Mesenchymal stem cell (in vitro differentiated cells and primary cell): ENCODE measurements at regions not wholly inside any gene's neighbourhood (a gene's known extent, or its start where the extent isn't known, plus 50 kb on each side); places are given as distances from the start of the nearest gene placed in this dataset.

Source experiments
- DNase-seq: peaks from one replicate; pipeline ENCODE4 v3.0.0-alpha.2; 2013
- H2AFZ ChIP-seq: one replicate; pipeline ENCODE4 v1.6.1; 2013; ENCODE audit warnings: low read depth, mild to moderate bottlenecking, control low read depth, inconsistent platforms, low read length, moderate library complexity
- H2AK5ac ChIP-seq: 2 replicates; pipeline ENCODE4 v1.6.1; 2013; ENCODE audit warnings: low read length, moderate library complexity, mild to moderate bottlenecking, inconsistent platforms; ENCODE audit not compliant: severe bottlenecking
- H2BK120ac ChIP-seq: one replicate; pipeline ENCODE4 v1.6.1; 2013; ENCODE audit warnings: low read depth, mild to moderate bottlenecking, inconsistent platforms, low read length, moderate library complexity
- H2BK12ac ChIP-seq, 2 experiments: one replicate each; pipeline ENCODE4 v1.6.1; 2013; ENCODE audit warnings: inconsistent platforms in 2 of 2, low read length in 2 of 2, mild to moderate bottlenecking in 2 of 2, moderate library complexity in 2 of 2, control low read depth in 1 of 2
- H2BK15ac ChIP-seq: one replicate; pipeline ENCODE4 v1.6.1; 2013; ENCODE audit warnings: mild to moderate bottlenecking, low read depth, inconsistent platforms; ENCODE audit not compliant: poor library complexity, severe bottlenecking
- H2BK5ac ChIP-seq: 2 replicates; pipeline ENCODE4 v1.6.1; 2013; ENCODE audit warnings: low read depth, mild to moderate bottlenecking, low read length, control low read depth, inconsistent platforms; ENCODE audit not compliant: poor library complexity, severe bottlenecking
- H3K14ac ChIP-seq, 2 experiments: one replicate each; pipeline ENCODE4 v1.6.1; 2013; ENCODE audit warnings: inconsistent platforms in 2 of 2, low read length in 2 of 2, control low read depth in 1 of 2, mild to moderate bottlenecking in 1 of 2, moderate library complexity in 1 of 2
- H3K18ac ChIP-seq, 2 experiments: one replicate each; pipeline ENCODE4 v1.6.1; 2013; ENCODE audit warnings: inconsistent platforms in 2 of 2, low read length in 2 of 2, control low read depth in 1 of 2, low read depth in 1 of 2, mild to moderate bottlenecking in 1 of 2
- H3K23ac ChIP-seq, 2 experiments: one replicate each; pipeline ENCODE4 v1.6.1; 2013; ENCODE audit warnings: inconsistent platforms in 2 of 2, low read length in 2 of 2, mild to moderate bottlenecking in 2 of 2, moderate library complexity in 2 of 2, control low read depth in 1 of 2
- H3K27ac ChIP-seq: 2 replicates; pipeline ENCODE4 v1.5.1; 2013; ENCODE audit warnings: mild to moderate bottlenecking, moderate library complexity, low read length, control low read depth, inconsistent platforms; ENCODE audit not compliant: poor library complexity, severe bottlenecking
- H3K27me3 ChIP-seq, 2 experiments: 2 replicates each; pipeline versions ENCODE4 v1.6.1 to v1.7.0; 2013; ENCODE audit warnings: low read length in 2 of 2, mild to moderate bottlenecking in 2 of 2, moderate library complexity in 2 of 2, control low read depth in 1 of 2, inconsistent platforms in 1 of 2; ENCODE audit not compliant: control insufficient read depth in 1 of 2, insufficient read depth in 1 of 2
- H3K36me3 ChIP-seq, 2 experiments: 2 replicates each; pipeline versions ENCODE4 v1.6.1 to v1.7.0; 2013; ENCODE audit warnings: low read length in 2 of 2, control low read depth in 1 of 2, inconsistent platforms in 1 of 2, low read depth in 1 of 2, mild to moderate bottlenecking in 1 of 2; ENCODE audit not compliant: insufficient read depth in 2 of 2, control insufficient read depth in 1 of 2
- H3K4ac ChIP-seq, 2 experiments: one replicate each; pipeline ENCODE4 v1.6.1; 2013; ENCODE audit warnings: inconsistent platforms in 2 of 2, low read length in 2 of 2, mild to moderate bottlenecking in 2 of 2, moderate library complexity in 2 of 2, control low read depth in 1 of 2, low read depth in 1 of 2
- H3K4me1 ChIP-seq: 2 replicates; pipeline ENCODE4 v1.6.1; 2013; ENCODE audit warnings: low read depth, low read length, control low read depth; ENCODE audit not compliant: control insufficient read depth, insufficient read depth
- H3K4me2 ChIP-seq: 2 replicates; pipeline ENCODE4 v1.6.1; 2013; ENCODE audit warnings: low read length, mild to moderate bottlenecking, inconsistent platforms; ENCODE audit not compliant: poor library complexity, severe bottlenecking
- H3K4me3 ChIP-seq, 2 experiments: 2 replicates each; pipeline versions ENCODE4 v1.5.1 to v1.7.0; 2013; ENCODE audit warnings: low read length in 2 of 2, mild to moderate bottlenecking in 2 of 2, control low read depth in 1 of 2, low read depth in 1 of 2; ENCODE audit not compliant: insufficient read depth in 1 of 2
- H3K79me1 ChIP-seq: replicated peaks from 2 replicates; pipeline ENCODE4 v1.6.1; 2013; ENCODE audit warnings: mild to moderate bottlenecking, control low read depth, low read length, inconsistent platforms; ENCODE audit not compliant: poor library complexity, severe bottlenecking
- H3K9ac ChIP-seq: 2 replicates; pipeline ENCODE4 v1.7.0; 2013; ENCODE audit warnings: mild to moderate bottlenecking, low read length, moderate library complexity
- H3K9me3 ChIP-seq: 2 replicates; pipeline ENCODE4 v1.7.0; 2013; ENCODE audit warnings: mild to moderate bottlenecking, low read length; ENCODE audit not compliant: control insufficient read depth
- H4K8ac ChIP-seq: one replicate; pipeline ENCODE4 v1.6.1; 2013; ENCODE audit warnings: inconsistent platforms, mild to moderate bottlenecking, low read length, moderate library complexity
- H4K91ac ChIP-seq: one replicate; pipeline ENCODE4 v1.6.1; 2013; ENCODE audit warnings: mild to moderate bottlenecking, low read length, inconsistent platforms
- WGBS: methylation state at CpG from one replicate; pipeline ENCODE4 v1.1.7; 2013; ENCODE audit warnings: mixed read lengths; 5-methylcytosine and 5-hydroxymethylcytosine counted together

DNA sequence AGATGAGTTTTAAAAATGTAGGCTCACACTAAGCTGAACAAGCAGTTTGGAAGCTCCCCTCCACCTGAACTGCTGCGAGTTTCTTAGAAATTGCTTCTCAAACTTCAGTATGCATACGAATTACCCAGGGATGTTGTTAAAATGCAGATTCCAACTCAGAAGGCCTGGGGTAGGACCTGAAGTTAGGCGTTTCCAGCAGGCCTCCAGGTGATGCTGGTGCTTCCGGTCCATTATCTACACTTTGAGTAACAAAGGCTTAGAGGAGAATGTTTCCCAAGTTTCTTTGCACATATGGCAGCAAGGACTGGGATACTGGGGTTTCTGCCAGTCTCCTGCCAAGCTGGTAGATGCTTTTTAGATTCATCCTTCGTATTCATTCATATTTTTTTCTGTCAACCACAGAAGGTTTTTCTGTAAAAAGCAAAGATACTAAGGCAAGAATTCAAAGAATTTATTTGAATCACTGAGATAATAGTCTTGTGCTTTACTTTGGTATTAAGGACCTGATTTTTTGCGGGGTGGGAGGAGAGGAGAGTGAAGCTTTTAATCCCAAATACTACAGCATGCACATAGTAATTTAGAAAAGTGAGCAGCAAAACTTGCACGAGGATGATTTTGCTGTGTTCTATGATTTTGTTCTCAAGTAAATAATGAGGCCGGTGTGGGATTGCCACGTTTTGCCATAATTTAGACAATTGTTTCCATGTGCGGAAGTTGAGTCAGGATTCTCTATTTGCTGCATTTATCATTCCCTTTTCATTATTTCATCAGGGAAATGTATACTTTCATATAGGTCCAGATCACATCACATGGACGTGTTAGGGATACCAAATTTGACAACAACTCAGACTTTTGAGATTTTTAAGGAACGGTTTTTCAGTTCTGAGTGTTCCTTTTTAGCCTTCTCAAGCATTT lies 137.6 kb upstream of the SPATS2L start:
- Histone ChIP-seq H2BK15ac (no peak overlapping the region), H2AFZ (no peak overlapping the region), H4K91ac (no peak overlapping the region), H3K79me1 (no peaks in the 10 kb centered on the region), H3K23ac (no peak overlapping the region), H4K8ac (no peak overlapping the region), H3K4ac (no peak overlapping the region), H3K14ac (no peak overlapping the region), H2AK5ac (no peak overlapping the region), H3K27me3 (peaks cover 0 to 11% of the 10 kb centered on the region in 2 experiments), H3K4me1 (no peaks in the 10 kb centered on the region), H3K36me3 (no peaks in the 10 kb centered on the region), H2BK12ac (no peak overlapping the region), H2BK120ac (no peak overlapping the region), H3K9me3 (peaks cover 6% of the 10 kb centered on the region), H2BK5ac (no peak overlapping the region), H3K18ac (no peak overlapping the region), H3K9ac (no peak overlapping the region), H3K27ac (no peak overlapping the region), H3K4me3 (no peak overlapping the region), H3K4me2 (no peak overlapping the region)
- 85% methylated on average over 9 of the region's 12 CpGs for WGBS
- no peak for DNase-seq

DNA sequence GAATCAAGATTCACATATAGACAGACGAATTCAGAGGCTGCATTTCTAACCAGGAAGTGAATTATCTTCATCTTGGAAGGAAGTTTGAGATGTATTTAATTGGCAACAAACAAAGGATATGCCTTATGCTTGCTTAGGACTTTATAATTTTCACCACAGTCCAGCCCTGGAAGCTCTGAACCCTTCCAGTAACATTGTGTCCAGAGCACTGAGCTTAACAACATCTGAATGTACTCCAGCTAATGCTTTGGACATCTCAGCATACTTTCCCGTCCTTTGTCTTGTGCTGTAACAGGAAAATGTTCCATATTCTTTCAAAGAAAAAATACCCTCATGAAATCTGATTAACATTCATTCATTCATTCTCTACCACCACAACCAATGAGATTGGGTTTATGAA lies 136.3 kb upstream of the SPATS2L start:
- no peak overlapping the region for H2AFZ ChIP-seq
- no peak overlapping the region for H3K4me2 ChIP-seq
- H3K9ac ChIP-seq: no peak overlapping the region
- H2BK12ac ChIP-seq: no peak overlapping the region
- no peaks in the 10 kb centered on the region for H3K4me1 ChIP-seq
- no peak for DNase-seq
- H3K23ac ChIP-seq: no peak overlapping the region
- H3K18ac ChIP-seq: no peak overlapping the region
- H3K4ac ChIP-seq: no peak overlapping the region
- H3K14ac ChIP-seq: no peak overlapping the region
- no peak overlapping the region for H3K27ac ChIP-seq
- H3K9me3 ChIP-seq: peaks cover 6% of the 10 kb centered on the region
- no peaks in the 10 kb centered on the region for H3K79me1 ChIP-seq
- no peak overlapping the region for H4K91ac ChIP-seq
- H2BK15ac ChIP-seq: no peak overlapping the region
- no peak overlapping the region for H2BK120ac ChIP-seq
- WGBS: 90% methylated on average over 2 of the region's 2 CpGs
- H2BK5ac ChIP-seq: no peak overlapping the region
- no peaks in the 10 kb centered on the region for H3K36me3 ChIP-seq
- H4K8ac ChIP-seq: no peak overlapping the region
- no peak overlapping the region for H3K4me3 ChIP-seq
- peaks cover 0 to 11% of the 10 kb centered on the region in 2 experiments for H3K27me3 ChIP-seq
- H2AK5ac ChIP-seq: no peak overlapping the region

DNA sequence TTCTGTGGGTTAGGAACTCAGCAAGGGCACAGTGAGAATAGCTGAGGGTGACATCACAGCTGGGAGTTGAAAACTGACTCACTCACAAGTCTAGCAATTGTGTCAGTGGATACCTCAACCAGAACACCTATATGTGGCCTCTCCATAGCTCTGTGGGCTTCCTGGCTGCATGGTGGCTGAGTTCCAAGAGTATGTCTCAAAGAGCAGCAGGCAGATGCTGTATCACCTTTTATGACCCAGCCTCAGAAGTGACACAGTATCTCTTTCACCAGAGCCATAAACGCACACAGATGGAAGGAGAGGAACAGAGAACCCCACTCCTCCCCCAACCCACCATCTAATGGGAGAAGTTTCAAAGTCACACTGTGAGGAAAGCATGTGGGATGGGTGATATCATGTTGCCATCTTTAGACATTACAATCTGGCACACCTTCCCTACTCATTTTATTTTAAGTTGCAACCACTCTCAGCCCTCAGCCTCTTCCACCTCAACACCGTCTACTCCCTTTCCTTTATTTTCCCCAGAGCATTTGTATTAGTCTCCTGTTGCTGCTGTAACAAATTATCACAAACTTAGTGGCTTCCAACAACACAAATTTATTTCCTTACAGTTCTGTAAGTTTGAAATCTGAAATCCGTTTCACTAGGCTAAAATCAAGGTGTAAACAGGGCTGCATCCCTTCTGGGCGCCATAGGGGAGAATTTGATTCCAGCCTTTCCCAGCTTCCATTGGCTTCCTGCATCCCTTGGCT lies 134.6 kb upstream of the SPATS2L start:
- H4K8ac ChIP-seq: no peak overlapping the region
- H3K4me2 ChIP-seq: no peak overlapping the region
- H2AK5ac ChIP-seq: no peak overlapping the region
- H3K4me1 ChIP-seq: no peaks in the 10 kb centered on the region
- peaks cover 0 to 11% of the 10 kb centered on the region in 2 experiments for H3K27me3 ChIP-seq
- no peak overlapping the region for H3K14ac ChIP-seq
- H3K4ac ChIP-seq: no peak overlapping the region
- H3K23ac ChIP-seq: no peak overlapping the region
- H3K18ac ChIP-seq: no peak overlapping the region
- 96% methylated on average over 3 of the region's 4 CpGs for WGBS
- no peak overlapping the region for H3K4me3 ChIP-seq
- no peak overlapping the region for H2BK120ac ChIP-seq
- no peak overlapping the region for H3K27ac ChIP-seq
- H3K79me1 ChIP-seq: no peaks in the 10 kb centered on the region
- H2BK12ac ChIP-seq: no peak overlapping the region
- no peak overlapping the region for H2BK5ac ChIP-seq
- H4K91ac ChIP-seq: no peak overlapping the region
- no peaks in the 10 kb centered on the region for H3K36me3 ChIP-seq
- H3K9me3 ChIP-seq: no peaks in the 10 kb centered on the region
- no peak overlapping the region for H2AFZ ChIP-seq
- no peak overlapping the region for H3K9ac ChIP-seq
- DNase-seq: no peak
- H2BK15ac ChIP-seq: no peak overlapping the region

DNA sequence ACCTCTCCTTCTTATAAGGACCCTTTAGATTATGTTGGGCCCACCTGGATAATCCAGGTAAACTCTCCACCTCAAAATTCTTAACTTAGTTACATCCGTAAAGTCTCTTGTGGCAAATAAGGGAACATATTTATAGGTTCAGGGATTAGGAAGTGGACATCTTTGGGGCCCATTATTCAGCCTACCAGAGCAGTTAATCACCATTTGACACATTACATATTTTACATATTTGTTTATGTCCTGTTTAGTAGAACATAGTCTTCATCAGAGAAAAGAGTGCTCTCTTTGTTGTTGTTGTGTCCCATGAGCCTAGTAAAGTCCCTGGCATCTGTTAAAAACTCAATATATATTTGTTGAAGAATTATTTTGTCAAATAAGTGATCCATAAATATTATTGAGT lies 134.0 kb upstream of the SPATS2L start:
- Histone ChIP-seq H3K9me3 (no peaks in the 10 kb centered on the region), H3K14ac (no peak overlapping the region), H2BK120ac (no peak overlapping the region), H3K9ac (no peak overlapping the region), H3K27ac (no peak overlapping the region), H2AK5ac (no peak overlapping the region), H2BK5ac (no peak overlapping the region), H3K4me1 (no peaks in the 10 kb centered on the region), H3K18ac (no peak overlapping the region), H3K23ac (no peak overlapping the region), H3K4me3 (no peak overlapping the region), H3K27me3 (peaks cover 0 to 16% of the 10 kb centered on the region in 2 experiments), H2BK12ac (no peak overlapping the region), H3K79me1 (no peaks in the 10 kb centered on the region), H3K4ac (no peak overlapping the region), H3K36me3 (no peaks in the 10 kb centered on the region), H4K8ac (no peak overlapping the region), H2BK15ac (no peak overlapping the region), H4K91ac (no peak overlapping the region), H2AFZ (no peak overlapping the region), H3K4me2 (no peak overlapping the region)
- WGBS: no CpG with 5 or more reads among the region's 1 CpG
- DNase-seq: no peak
